GM23248 (cell line): ENCODE measurements at regions not wholly inside any gene's neighbourhood (a gene's known extent, or its start where the extent isn't known, plus 50 kb on each side); places are given as distances from the start of the nearest gene placed in this dataset.

Experiments used
- EZH2 ChIP-seq: fragments of 200-600 bp; sonication (generic); IDR thresholded peaks from 2 replicates; pipeline ENCODE4 v1.6.1; 2018; ENCODE audit warnings: antibody characterized with exemption, mild to moderate bottlenecking; ENCODE audit not compliant: insufficient read depth, poor library complexity, severe bottlenecking
- EZH2phosphoT487 ChIP-seq: fragments of 200-600 bp; sonication (generic); IDR thresholded peaks from 2 replicates; pipeline ENCODE4 v1.6.1; 2018; ENCODE audit warnings: antibody characterized with exemption, moderate library complexity, mild to moderate bottlenecking, low read depth; ENCODE audit not compliant: insufficient read depth

DNA sequence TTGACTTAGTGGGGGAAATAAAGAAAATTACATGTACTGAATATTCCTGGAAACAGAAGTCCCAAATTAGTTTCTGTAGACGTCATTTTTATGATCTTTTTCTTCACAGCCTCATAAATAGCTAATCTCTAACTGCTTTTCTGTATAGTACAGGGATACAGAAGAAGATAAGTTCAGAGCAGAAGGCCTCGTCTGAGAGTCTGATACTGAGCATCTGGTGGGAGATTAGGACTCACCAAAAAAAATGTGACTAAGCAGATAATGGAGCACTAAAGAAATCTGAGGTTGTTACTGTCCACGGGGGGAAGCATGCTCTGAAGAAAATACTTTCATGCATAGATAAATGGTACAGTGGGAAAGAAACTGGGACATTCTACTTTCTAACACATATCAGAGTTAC, 115.3 kb upstream of the TRPC5 start:
- TF ChIP-seq EZH2phosphoT487 = no peak
- no peak for TF ChIP-seq EZH2
